ENCODE measurements at regions not wholly inside any gene's neighbourhood (a gene's known extent, or its start where the extent isn't known, plus 50 kb on each side); places are given as distances from the start of the nearest gene placed in this dataset.

- no peak overlapping the region for H3K27ac ChIP-seq
- H3K27me3 ChIP-seq: no peaks in the 10 kb centered on the region
- in situ Hi-C loops (cut with MboI; ENCODE audit: low pct_ligation_motif_present in 1 of 4, low pct_unique_long_range_greater_than_20kb in 1 of 4, low sequenced_read_pairs in 3 of 4): loop anchor here in 3 of 4 donors (10.0 to 25.0 kb wide), 3 partner anchors 149 to 174 kb away; no protein-coding TSS in a partner anchor
- no peaks in the 10 kb centered on the region for H3K36me3 ChIP-seq
- TF ChIP-seq POLR2A (IDR thresholded peaks at IDR 0.05) (no peak), POLR2AphosphoS5 (IDR thresholded peaks at IDR 0.05) (no peak), EP300 (IDR thresholded peaks at IDR 0.05; ENCODE audit: low read depth) (no peak), CTCF (IDR thresholded peaks at IDR 0.05) (no peak)
- no peak for DNase-seq
- peaks cover 0 to 18% (median 10%) of the 10 kb centered on the region in 4 donors for H3K4me1 ChIP-seq
- intact Hi-C loops (cut with DNase I; ENCODE audit: low total_unique reads): no loop called here
- no peaks in the 10 kb centered on the region for H3K9me3 ChIP-seq
- no peak overlapping the region for H3K4me3 ChIP-seq
Measured at GRCh38 chr2:138086576-138086975, 122.3 kb downstream of the HNMT start.

GRCh38 chr2:138087751-138088593 is 123.7 kb downstream of the HNMT start:
- 68 to 77% methylated on average over 3 to 13 of the region's 13 CpGs for WGBS, 2 donors (ENCODE audit: low coverage in 1 of 2)
- Histone ChIP-seq H3K36me3 (no peaks in the 10 kb centered on the region), H3K27me3 (no peaks in the 10 kb centered on the region), H3K4me3 (peak overlapping the region in 1 of 4 donors; percentile 3), H3K27ac (peak overlapping the region in 2 of 4 donors; percentile 18 to 29), H3K9me3 (no peaks in the 10 kb centered on the region), H3K4me1 (peaks cover 0 to 18% (median 10%) of the 10 kb centered on the region in 4 donors)
- intact Hi-C loops (cut with DNase I; ENCODE audit: low total_unique reads): no loop called here
- no peak for TF ChIP-seq POLR2A (IDR thresholded peaks at IDR 0.05)
- no peak for TF ChIP-seq CTCF (IDR thresholded peaks at IDR 0.05)
- TF ChIP-seq EP300 (IDR thresholded peaks at IDR 0.05; ENCODE audit: low read depth): no peak
- TF ChIP-seq POLR2AphosphoS5 (IDR thresholded peaks at IDR 0.05): no peak
- DNase-seq: no peak
- in situ Hi-C loops (cut with MboI; ENCODE audit: low pct_ligation_motif_present in 1 of 4, low pct_unique_long_range_greater_than_20kb in 1 of 4, low sequenced_read_pairs in 3 of 4): loop anchor here in 3 of 4 donors (10.0 to 25.0 kb wide), 3 partner anchors 151 to 176 kb away; no protein-coding TSS in a partner anchor

DNA sequence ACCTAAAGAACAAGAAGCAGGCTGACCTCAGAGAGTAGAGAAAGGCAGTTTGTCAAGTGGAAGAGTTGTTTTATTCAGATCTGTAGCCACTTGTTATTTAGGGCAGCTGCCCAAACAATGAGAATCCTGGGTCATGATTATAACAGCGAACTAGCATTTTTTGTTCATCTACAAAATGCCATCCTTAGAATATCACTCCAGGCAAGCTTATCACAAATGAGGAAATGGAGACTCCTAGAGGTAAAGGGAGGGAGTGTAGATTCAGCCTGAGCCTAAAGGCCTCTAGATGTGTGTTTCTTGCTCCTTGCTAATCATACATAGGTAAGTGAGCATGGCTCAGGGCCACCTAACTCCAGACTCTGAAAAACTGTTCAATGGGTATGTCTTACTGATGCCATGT is 126.1 kb downstream of the HNMT start:
- in situ Hi-C loops (cut with MboI; ENCODE audit: low pct_ligation_motif_present in 1 of 4, low pct_unique_long_range_greater_than_20kb in 1 of 4, low sequenced_read_pairs in 3 of 4): loop anchor here in 2 of 4 donors (25.0 kb wide), 2 partner anchors 153 to 178 kb away; no protein-coding TSS in a partner anchor
- peaks cover 0 to 18% (median 10%) of the 10 kb centered on the region in 4 donors for H3K4me1 ChIP-seq
- no peak overlapping the region for H3K27ac ChIP-seq
- 89 to 96% methylated on average over 1 of the region's 1 CpG for WGBS, 2 donors (ENCODE audit: low coverage in 1 of 2)
- H3K27me3 ChIP-seq: no peaks in the 10 kb centered on the region
- H3K4me3 ChIP-seq: no peak overlapping the region
- H3K36me3 ChIP-seq: no peaks in the 10 kb centered on the region
- TF ChIP-seq POLR2A (IDR thresholded peaks at IDR 0.05) (no peak), EP300 (IDR thresholded peaks at IDR 0.05; ENCODE audit: low read depth) (no peak), POLR2AphosphoS5 (IDR thresholded peaks at IDR 0.05) (no peak), CTCF (IDR thresholded peaks at IDR 0.05) (peak; percentile 49 to 60 (median 59))
- intact Hi-C loops (cut with DNase I; ENCODE audit: low total_unique reads): no loop called here
- H3K9me3 ChIP-seq: no peaks in the 10 kb centered on the region
- no peak for DNase-seq

DNA sequence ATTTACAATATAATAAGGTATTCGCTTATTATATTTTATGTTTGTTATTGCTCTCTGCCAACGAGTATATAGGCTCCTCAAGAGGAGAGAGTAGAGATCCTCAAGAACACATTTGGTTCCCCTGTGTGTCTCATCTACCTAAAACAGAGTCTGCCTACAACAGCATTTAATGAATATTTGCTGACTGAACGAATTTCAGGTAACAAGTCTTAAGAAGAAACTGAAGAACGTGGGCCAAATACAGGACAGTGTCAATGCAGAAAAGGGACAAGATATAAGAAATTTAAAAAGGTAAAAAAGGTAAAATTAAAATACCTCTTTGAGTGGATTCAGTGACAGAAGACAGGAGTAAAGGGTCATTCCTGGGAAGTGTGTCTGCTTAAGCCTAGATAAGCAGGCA is 129.2 kb downstream of the HNMT start:
- TF ChIP-seq POLR2A (IDR thresholded peaks at IDR 0.05) (no peak), EP300 (IDR thresholded peaks at IDR 0.05; ENCODE audit: low read depth) (no peak), CTCF (IDR thresholded peaks at IDR 0.05) (no peak), POLR2AphosphoS5 (IDR thresholded peaks at IDR 0.05) (no peak)
- H3K4me1 ChIP-seq: peaks cover 0 to under 1% (median 0%) of the 10 kb centered on the region in 4 donors
- no peak overlapping the region for H3K4me3 ChIP-seq
- in situ Hi-C loops (cut with MboI; ENCODE audit: low pct_ligation_motif_present in 1 of 4, low pct_unique_long_range_greater_than_20kb in 1 of 4, low sequenced_read_pairs in 3 of 4) (loop anchor here in 2 of 4 donors (25.0 kb wide), 2 partner anchors 156 to 181 kb away; no protein-coding TSS in a partner anchor), intact Hi-C loops (cut with DNase I; ENCODE audit: low total_unique reads) (no loop called here)
- no peaks in the 10 kb centered on the region for H3K9me3 ChIP-seq
- no peak overlapping the region for H3K27ac ChIP-seq
- H3K27me3 ChIP-seq: no peaks in the 10 kb centered on the region
- WGBS, 2 donors (ENCODE audit: low coverage in 1 of 2): 75 to 89% methylated on average over 4 of the region's 4 CpGs
- no peaks in the 10 kb centered on the region for H3K36me3 ChIP-seq
- DNase-seq: no peak

Measured in transverse colon (tissue), 4 donors.